ENCODE measurements at regions not wholly inside any gene's neighbourhood (a gene's known extent, or its start where the extent isn't known, plus 50 kb on each side); places are given as distances from the start of the nearest gene placed in this dataset.

DNA sequence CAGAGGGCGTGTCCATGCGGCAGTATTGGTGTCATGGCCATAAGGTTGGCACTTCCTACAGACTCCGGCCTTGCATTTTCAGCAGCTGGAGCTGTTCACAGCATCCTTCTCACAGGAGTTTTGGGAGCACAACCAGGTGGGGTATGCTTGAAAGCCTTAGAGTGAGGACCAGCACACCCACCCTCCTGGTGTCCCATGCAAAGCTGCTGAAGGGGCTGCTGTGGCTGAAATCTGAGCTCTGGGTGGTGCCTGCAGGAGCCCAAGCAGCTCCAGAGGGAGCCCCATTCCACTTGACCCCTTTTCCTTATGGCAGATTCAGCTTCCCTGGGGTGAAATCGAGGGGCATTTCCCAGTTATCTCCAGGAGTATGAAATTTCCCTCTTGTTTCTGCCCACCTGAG lies 74.0 kb upstream of the BHLHE23 start:
- TF ChIP-seq POLR2AphosphoS5 (IDR thresholded peaks at IDR 0.05), result no peak
- TF ChIP-seq, protein P1, sequence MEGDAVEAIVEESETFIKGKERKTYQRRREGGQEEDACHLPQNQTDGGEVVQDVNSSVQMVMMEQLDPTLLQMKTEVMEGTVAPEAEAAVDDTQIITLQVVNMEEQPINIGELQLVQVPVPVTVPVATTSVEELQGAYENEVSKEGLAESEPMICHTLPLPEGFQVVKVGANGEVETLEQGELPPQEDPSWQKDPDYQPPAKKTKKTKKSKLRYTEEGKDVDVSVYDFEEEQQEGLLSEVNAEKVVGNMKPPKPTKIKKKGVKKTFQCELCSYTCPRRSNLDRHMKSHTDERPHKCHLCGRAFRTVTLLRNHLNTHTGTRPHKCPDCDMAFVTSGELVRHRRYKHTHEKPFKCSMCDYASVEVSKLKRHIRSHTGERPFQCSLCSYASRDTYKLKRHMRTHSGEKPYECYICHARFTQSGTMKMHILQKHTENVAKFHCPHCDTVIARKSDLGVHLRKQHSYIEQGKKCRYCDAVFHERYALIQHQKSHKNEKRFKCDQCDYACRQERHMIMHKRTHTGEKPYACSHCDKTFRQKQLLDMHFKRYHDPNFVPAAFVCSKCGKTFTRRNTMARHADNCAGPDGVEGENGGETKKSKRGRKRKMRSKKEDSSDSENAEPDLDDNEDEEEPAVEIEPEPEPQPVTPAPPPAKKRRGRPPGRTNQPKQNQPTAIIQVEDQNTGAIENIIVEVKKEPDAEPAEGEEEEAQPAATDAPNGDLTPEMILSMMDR (IDR thresholded peaks at IDR 0.05), result no peak
- no peak for TF ChIP-seq EP300 (IDR thresholded peaks at IDR 0.05)
